ENCODE measurements at regions not wholly inside any gene's neighbourhood (a gene's known extent, or its start where the extent isn't known, plus 50 kb on each side); places are given as distances from the start of the nearest gene placed in this dataset.

GRCh38 chr5:166379517-166379916, 1911.9 kb upstream of the WWC1 start:
- TF ChIP-seq OSR1 (CRISPR knock-in tag; IDR thresholded peaks at IDR 0.05) (no peak), POU6F1 (CRISPR knock-in tag; IDR thresholded peaks at IDR 0.05; ENCODE audit: borderline replicate concordance, low read depth) (no peak), ZC3H10 (CRISPR knock-in tag; IDR thresholded peaks at IDR 0.05) (no peak), RARB (CRISPR knock-in tag; IDR thresholded peaks at IDR 0.05) (no peak), PPARA (CRISPR knock-in tag; IDR thresholded peaks at IDR 0.05; ENCODE audit: borderline replicate concordance) (no peak), BACH2 (CRISPR knock-in tag; IDR thresholded peaks at IDR 0.05; ENCODE audit: borderline replicate concordance) (no peak), ZNF565 (CRISPR knock-in tag; conservative IDR thresholded peaks at IDR 0.05; ENCODE audit: low read depth) (no peak), CREB5 (CRISPR knock-in tag; IDR thresholded peaks at IDR 0.05; ENCODE audit: low read depth) (no peak), ESRRG (CRISPR knock-in tag; IDR thresholded peaks at IDR 0.05) (no peak), ZFP30 (CRISPR knock-in tag; IDR thresholded peaks at IDR 0.05) (no peak), TCF4 (CRISPR knock-in tag; IDR thresholded peaks at IDR 0.05; ENCODE audit: borderline replicate concordance) (no peak), ZFP3 (CRISPR knock-in tag; IDR thresholded peaks at IDR 0.05) (no peak), TSHZ2 (CRISPR knock-in tag; IDR thresholded peaks at IDR 0.05) (no peak), CSDC2 (CRISPR knock-in tag; IDR thresholded peaks at IDR 0.05) (no peak), ARNTL (CRISPR knock-in tag; IDR thresholded peaks at IDR 0.05; ENCODE audit: borderline replicate concordance, low read depth) (no peak), SNAI2 (CRISPR knock-in tag; IDR thresholded peaks at IDR 0.05) (no peak), GLIS3 (CRISPR knock-in tag; IDR thresholded peaks at IDR 0.05) (no peak), ZNF70 (CRISPR knock-in tag; IDR thresholded peaks at IDR 0.05) (no peak), ZNF8 (CRISPR knock-in tag; IDR thresholded peaks at IDR 0.05) (no peak), PATZ1 (CRISPR knock-in tag; IDR thresholded peaks at IDR 0.05; ENCODE audit: borderline replicate concordance) (no peak)
- ATAC-seq: no peak

GRCh38 chr5:166382031-166382430, 1909.4 kb upstream of the WWC1 start:
- no peak for ATAC-seq
- no peak for TF ChIP-seq ZFP30 (CRISPR knock-in tag; IDR thresholded peaks at IDR 0.05)
- no peak for TF ChIP-seq TSHZ2 (CRISPR knock-in tag; IDR thresholded peaks at IDR 0.05)
- no peak for TF ChIP-seq PPARA (CRISPR knock-in tag; IDR thresholded peaks at IDR 0.05; ENCODE audit: borderline replicate concordance)
- TF ChIP-seq TCF4 (CRISPR knock-in tag; IDR thresholded peaks at IDR 0.05; ENCODE audit: borderline replicate concordance): no peak
- no peak for TF ChIP-seq ARNTL (CRISPR knock-in tag; IDR thresholded peaks at IDR 0.05; ENCODE audit: borderline replicate concordance, low read depth)
- TF ChIP-seq GLIS3 (CRISPR knock-in tag; IDR thresholded peaks at IDR 0.05): no peak
- no peak for TF ChIP-seq ISL1 (CRISPR knock-in tag; IDR thresholded peaks at IDR 0.05)
- no peak for TF ChIP-seq POU6F1 (CRISPR knock-in tag; IDR thresholded peaks at IDR 0.05; ENCODE audit: borderline replicate concordance, low read depth)
- no peak for TF ChIP-seq CSRNP3 (CRISPR knock-in tag; IDR thresholded peaks at IDR 0.05)
- TF ChIP-seq SNAI2 (CRISPR knock-in tag; IDR thresholded peaks at IDR 0.05): no peak
- no peak for TF ChIP-seq TOX (CRISPR knock-in tag; IDR thresholded peaks at IDR 0.05; ENCODE audit: borderline replicate concordance)
- no peak for TF ChIP-seq CREB5 (CRISPR knock-in tag; IDR thresholded peaks at IDR 0.05; ENCODE audit: low read depth)
- no peak for TF ChIP-seq ZC3H10 (CRISPR knock-in tag; IDR thresholded peaks at IDR 0.05)

All from SK-N-SH treated with all-trans-retinoic acid at 6 μM for 48 hours (cell line).